ENCODE measurements at regions not wholly inside any gene's neighbourhood (a gene's known extent, or its start where the extent isn't known, plus 50 kb on each side); places are given as distances from the start of the nearest gene placed in this dataset.

DNA sequence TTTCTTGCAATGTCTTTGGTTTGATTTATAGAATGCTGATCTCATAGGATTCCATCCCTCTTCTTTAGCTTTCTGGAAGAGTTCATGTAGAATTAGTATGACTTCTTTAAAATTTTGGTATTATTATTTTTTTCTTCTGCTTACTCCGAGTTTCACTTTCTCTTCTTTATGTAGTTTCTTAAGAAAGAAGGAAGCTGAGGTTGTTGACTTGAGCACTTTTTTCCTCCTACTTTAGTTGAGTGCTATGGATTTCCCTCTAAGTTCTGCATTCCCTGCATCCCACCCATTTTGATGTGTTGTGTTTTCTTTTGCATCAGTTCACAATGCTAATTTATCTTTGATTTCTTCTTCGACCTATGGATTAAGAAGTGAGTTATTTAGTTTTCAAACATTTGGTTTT lies 78.9 kb upstream of the SPRED2 start:
- TF ChIP-seq POLR2A (IDR thresholded peaks at IDR 0.05): no peak
- no peak for TF ChIP-seq CTCF (IDR thresholded peaks at IDR 0.05)
